Amniotic epithelial cell (primary cell): ENCODE measurements at regions not wholly inside any gene's neighbourhood (a gene's known extent, or its start where the extent isn't known, plus 50 kb on each side); places are given as distances from the start of the nearest gene placed in this dataset.
A peak's percentile ranks its signal among the peaks of the same experiment; 100 is the strongest.

Experiments used
- DNase-seq: peaks from one replicate; pipeline ENCODE4 v3.0.0-alpha.2; 2010; ENCODE audit warnings: low read depth

GRCh38 chr4:13844740-13845139, 217.2 kb upstream of the BOD1L1 start:
- peak; percentile 15 for DNase-seq

DNA sequence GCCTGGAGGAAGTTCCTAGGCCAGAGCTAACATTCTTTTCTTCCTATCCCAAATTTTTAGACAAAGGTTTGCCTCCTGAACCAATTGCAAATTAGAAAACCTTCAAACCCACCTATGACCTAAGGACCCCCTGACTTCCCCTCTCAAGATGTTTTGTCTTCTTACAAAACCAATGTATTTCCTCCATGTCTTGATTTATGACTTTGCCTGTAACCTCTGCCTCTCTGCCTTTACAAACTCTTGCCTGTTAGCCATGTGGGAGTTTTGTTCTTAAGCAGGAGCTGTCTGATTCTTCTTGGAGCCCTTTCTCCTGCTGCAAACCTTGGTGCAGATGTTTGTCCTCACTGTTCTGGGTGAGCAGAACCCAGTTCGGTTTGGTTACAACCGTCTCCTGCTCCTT, 222.3 kb upstream of the BOD1L1 start:
- DNase-seq, result peak; percentile 3

GRCh38 chr4:13851085-13851940, 223.8 kb upstream of the BOD1L1 start:
- peak; percentile 2 for DNase-seq

GRCh38 chr4:13852411-13852810, 224.9 kb upstream of the BOD1L1 start:
- DNase-seq, result no peak

DNA sequence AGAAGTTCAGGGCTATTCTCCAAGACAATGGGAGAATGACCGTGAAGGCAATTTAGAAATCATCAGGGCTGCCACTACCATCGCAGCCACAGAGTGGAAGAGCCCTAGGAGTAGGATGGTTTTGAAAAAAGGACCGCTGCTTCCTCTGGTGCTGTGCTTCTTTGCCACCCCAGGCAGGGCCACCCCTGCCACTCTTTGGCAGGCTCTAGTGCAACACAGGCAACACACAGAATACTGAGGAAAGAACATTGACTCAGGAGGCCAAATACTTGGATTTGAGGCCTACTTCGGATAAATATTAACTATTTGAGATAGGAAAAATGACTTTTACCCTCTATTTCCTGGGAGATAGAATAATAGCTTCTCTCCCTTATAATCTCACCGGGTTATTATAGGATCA, 228.9 kb upstream of the BOD1L1 start:
- DNase-seq, result no peak

- no peak for DNase-seq
Measured at GRCh38 chr4:13857397-13857796, 229.9 kb upstream of the BOD1L1 start.

DNA sequence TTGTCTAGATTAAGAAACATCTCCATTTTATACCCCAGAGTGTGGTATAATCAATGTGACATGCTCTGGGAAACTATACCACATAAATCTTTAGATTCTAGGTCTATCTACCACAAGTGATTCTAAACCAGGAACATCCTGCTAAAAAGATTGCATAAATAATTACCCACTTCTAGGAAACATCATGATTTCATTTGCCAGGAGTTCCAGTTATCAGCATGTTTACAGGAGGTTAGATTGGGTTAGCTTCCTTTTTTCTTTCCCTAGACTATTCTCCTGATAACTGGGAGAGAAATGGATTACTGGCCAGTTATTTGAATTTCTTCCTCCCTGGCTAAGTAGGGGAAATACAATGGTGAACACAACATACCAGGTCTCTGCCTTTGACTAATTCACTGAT, 230.3 kb upstream of the BOD1L1 start:
- DNase-seq, result peak; percentile 54

- no peak for DNase-seq
Measured at GRCh38 chr4:13859423-13859822, 231.9 kb upstream of the BOD1L1 start.

GRCh38 chr4:13860126-13860525, 232.6 kb upstream of the BOD1L1 start:
- peak; percentile 11 for DNase-seq

GRCh38 chr4:13865871-13866669, 238.5 kb upstream of the BOD1L1 start:
- peak; percentile 42 for DNase-seq

DNA sequence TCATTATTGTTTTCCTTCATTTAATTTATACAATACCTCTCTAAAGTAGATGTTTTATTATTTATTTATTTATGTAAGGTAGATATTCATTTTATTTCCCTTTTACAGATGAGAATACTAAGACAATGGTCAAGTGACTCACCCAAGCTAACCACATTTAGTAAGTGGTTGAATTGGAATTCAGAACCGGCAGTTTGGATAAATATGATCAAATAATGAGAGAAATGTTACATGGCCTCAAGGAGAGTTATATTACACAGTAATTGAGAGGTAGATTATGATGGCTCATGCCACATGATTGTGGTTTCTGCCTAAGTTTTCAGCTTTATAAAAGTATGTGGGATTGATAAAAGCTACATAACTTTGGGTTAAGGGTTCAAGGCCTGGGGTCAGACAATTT, 239.4 kb upstream of the BOD1L1 start:
- DNase-seq, result peak; percentile 21

- DNase-seq, result peak; percentile 22
Measured at GRCh38 chr4:13872155-13872554, 244.6 kb upstream of the BOD1L1 start.

- DNase-seq, result no peak
Measured at GRCh38 chr4:13872955-13873354, 245.4 kb upstream of the BOD1L1 start.

DNA sequence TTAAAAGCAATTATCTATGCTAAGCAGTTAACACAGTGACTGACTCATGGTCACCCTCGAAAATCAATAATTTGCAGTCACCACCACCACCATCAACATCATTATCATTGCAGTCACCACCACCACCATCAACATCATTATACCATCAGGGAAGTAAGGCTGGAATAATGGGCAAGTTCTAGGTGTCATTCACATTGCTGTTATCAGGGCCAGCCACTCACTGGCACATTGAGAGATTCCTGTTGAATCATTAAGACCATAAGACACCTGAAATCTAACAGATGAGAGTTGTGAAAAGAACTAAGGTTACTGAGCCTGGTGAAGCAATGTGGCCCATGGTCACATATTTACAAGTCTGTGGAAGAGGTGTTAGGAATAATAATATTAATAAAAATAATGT, 247.7 kb upstream of the BOD1L1 start:
- DNase-seq, result no peak

DNA sequence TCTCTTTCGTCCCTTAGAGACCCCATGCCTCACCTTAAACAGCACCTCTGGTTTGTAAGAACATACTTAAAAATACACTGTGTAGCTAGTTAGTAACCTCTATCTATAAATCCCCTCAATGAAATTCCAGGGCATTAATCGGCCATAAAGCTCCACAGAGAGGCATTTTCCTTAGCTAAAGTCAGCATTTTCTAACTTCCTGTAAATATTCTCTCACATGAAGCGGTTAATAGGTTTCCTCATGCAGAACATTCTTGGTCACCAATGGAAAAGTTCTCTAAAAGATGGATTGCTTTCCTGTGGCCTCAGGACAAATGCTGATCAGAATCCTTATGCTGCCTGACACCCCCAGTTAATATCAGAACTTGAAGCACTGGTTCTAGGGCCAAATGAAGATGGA, 248.6 kb upstream of the BOD1L1 start:
- no peak for DNase-seq

- no peak for DNase-seq
Measured at GRCh38 chr4:13876940-13877339, 249.4 kb upstream of the BOD1L1 start.

DNA sequence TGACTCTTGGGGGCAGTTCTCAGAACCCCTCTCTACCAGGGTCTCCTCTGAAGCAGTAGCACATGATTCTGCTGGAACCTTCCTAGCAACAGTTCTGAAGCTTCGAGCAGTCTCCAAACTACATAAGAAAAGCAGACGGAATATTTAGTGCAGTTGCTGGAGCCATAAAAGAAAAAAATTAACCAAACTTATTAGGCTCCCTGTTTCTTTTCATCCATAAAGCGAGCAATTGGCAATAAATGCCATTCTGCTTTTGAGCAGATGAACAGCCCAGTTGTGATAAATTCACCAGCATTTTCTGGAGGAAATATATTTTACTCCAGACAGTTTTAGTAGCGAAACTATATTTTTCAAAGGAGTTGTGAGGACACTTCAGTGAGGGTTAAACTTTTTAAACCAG, 250.1 kb upstream of the BOD1L1 start:
- no peak for DNase-seq

DNA sequence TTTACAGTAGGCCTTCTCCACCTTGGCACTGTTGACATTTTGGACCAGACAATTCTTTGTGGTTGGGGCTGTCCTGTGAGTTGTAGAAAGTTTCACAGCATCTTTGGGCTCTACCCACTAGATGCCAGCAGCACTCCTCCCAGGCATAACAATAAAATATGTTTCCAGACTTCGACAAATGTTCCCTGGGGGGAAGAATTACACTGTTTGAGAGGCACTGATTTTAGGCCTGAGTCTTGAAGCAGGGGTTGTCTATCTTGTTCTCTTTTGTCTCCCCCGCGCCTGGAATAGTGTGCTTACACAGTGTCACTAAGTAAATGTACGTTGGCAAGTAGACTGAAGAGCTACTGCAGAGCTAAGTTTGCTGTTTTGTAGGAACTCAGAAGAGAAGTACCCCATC, 254.4 kb upstream of the BOD1L1 start:
- no peak for DNase-seq

DNA sequence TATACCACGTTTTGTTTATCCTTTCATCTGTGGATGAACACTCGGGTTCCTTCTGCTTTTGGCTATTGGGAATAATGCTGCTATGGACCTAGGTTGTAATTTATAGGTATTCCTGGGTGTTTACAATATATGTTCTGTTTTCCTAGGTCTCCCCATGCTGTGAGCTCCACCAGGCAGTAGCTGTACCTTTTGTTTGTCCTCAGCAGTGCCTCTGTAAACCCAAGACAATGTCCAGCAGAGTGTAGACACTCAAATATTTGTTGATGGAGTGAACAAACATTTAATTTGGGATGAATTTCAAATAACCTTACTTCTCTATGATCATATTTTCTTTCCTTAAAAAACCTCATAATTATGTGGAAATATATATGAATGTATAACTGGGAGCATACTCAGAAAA, 259.5 kb upstream of the BOD1L1 start:
- DNase-seq, result no peak

DNA sequence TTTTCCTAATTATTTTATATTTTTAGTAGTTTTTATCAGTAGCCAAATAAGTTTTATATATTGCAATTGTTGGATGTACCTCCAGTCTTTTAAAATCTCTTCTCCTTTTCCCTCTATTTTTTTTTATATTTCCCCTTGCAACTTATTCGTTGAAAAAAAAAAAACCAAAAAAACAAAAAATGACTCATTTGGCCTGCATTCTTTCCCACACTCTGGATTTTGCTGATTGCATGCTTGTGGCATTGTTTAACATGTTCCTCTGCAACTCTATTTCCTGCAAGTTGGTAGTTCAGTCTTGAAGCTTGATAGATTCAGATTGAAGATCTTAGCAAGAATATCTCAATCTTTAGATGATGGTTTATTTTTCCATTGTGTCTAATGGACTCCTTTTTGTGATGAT, 260.6 kb upstream of the BOD1L1 start:
- DNase-seq, result peak; percentile 94

GRCh38 chr4:13891544-13891939, 264.0 kb upstream of the BOD1L1 start:
- DNase-seq, result no peak

DNA sequence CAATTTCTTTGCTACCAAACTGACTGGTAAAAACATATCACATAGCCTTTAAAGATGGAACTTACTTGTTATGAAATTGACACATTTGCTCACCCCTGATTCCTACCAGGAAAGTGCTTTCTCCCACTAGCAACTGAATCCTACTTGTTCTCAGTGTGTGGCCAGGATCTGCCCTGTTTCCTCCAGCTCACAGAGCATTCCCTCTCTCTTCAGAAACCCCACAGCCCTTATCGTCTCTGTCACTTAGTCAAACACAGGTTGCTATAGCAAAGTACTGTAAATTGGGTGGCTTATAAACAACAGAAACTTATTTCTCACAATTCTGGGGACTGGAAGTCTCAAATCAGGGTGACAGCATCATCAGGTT, 265.2 kb upstream of the BOD1L1 start:
- DNase-seq, result peak; percentile 70

- no peak for DNase-seq
Measured at GRCh38 chr4:13893211-13893610, 265.7 kb upstream of the BOD1L1 start.
